Smooth muscle cell (in vitro differentiated cells): ENCODE measurements at regions not wholly inside any gene's neighbourhood (a gene's known extent, or its start where the extent isn't known, plus 50 kb on each side); places are given as distances from the start of the nearest gene placed in this dataset.

ENCODE experiments used
- DNase-seq: peaks from one replicate; lab custom pipeline; 2025; ENCODE audit not compliant: unreplicated experiment; lab: John Stamatoyannopoulos, UW
- H2AFZ ChIP-seq: fragments of 200-600 bp; sonication (generic); 2 replicates; pipeline ENCODE4 v1.6.0; 2016; ENCODE audit warnings: antibody characterized with exemption, low read depth, mild to moderate bottlenecking
- H3F3A ChIP-seq: fragments of 200-600 bp; sonication (generic); 2 replicates; pipeline ENCODE4 v1.6.0; 2017; ENCODE audit warnings: antibody characterized with exemption, low read depth
- H3K27ac ChIP-seq: fragments of 200-600 bp; sonication (generic); 2 replicates; pipeline ENCODE4 v1.5.1; 2016; ENCODE audit warnings: low read depth, mild to moderate bottlenecking
- H3K27me3 ChIP-seq: fragments of 200-600 bp; sonication (generic); 2 replicates; pipeline ENCODE4 v1.6.1; 2016; ENCODE audit warnings: low read depth, mild to moderate bottlenecking
- H3K36me3 ChIP-seq: fragments of 200-600 bp; sonication (generic); 2 replicates; pipeline ENCODE4 v1.5.1; 2016; ENCODE audit warnings: low read depth
- H3K4me1 ChIP-seq: fragments of 200-600 bp; sonication (generic); 2 replicates; pipeline ENCODE4 v1.5.1; 2016; ENCODE audit warnings: low read depth
- H3K4me2 ChIP-seq: fragments of 200-600 bp; sonication (generic); 2 replicates; pipeline ENCODE4 v1.6.0; 2016; ENCODE audit warnings: mild to moderate bottlenecking
- H3K4me3 ChIP-seq: fragments of 200-600 bp; sonication (generic); 2 replicates; pipeline ENCODE4 v1.5.1; 2016; ENCODE audit warnings: mild to moderate bottlenecking
- H3K79me2 ChIP-seq: fragments of 200-600 bp; sonication (generic); 2 replicates; pipeline ENCODE4 v1.6.0; 2016; ENCODE audit warnings: low read depth, mild to moderate bottlenecking
- H3K9ac ChIP-seq: fragments of 200-600 bp; sonication (generic); 2 replicates; pipeline ENCODE4 v1.6.0; 2016; ENCODE audit warnings: low read depth
- H3K9me3 ChIP-seq: fragments of 200-600 bp; sonication (generic); replicated peaks from 2 replicates; pipeline ENCODE4 v1.5.1; 2016; ENCODE audit warnings: low read depth
- H4K20me1 ChIP-seq: fragments of 200-600 bp; sonication (generic); 2 replicates; pipeline ENCODE4 v1.6.0; 2016; ENCODE audit warnings: low read depth
- CTCF ChIP-seq: fragments of 200-600 bp; sonication (generic); IDR thresholded peaks from 2 replicates; pipeline ENCODE4 v1.5.1; 2017; ENCODE audit warnings: borderline replicate concordance, mild to moderate bottlenecking, antibody characterized with exemption; ENCODE audit not compliant: insufficient read depth, poor library complexity, severe bottlenecking
- WGBS: methylation state at CpG from one replicate; pipeline ENCODE4 v1.1.7; 2016; ENCODE audit warnings: low lambda C conversion rate; 5-methylcytosine and 5-hydroxymethylcytosine counted together

- WGBS: 92% methylated on average over 5 of the region's 5 CpGs
- Histone ChIP-seq H3F3A (no peaks in the 10 kb centered on the region), H3K9me3 (no peaks in the 10 kb centered on the region), H3K36me3 (no peaks in the 10 kb centered on the region), H3K79me2 (no peaks in the 10 kb centered on the region), H2AFZ (no peak overlapping the region), H3K27ac (no peak overlapping the region), H4K20me1 (no peaks in the 10 kb centered on the region), H3K4me3 (no peak overlapping the region), H3K27me3 (no peaks in the 10 kb centered on the region), H3K9ac (no peak overlapping the region), H3K4me2 (no peak overlapping the region), H3K4me1 (no peaks in the 10 kb centered on the region)
- no peak for TF ChIP-seq CTCF
- DNase-seq: no peak
These were observed 1722.0 kb upstream of the TENM3 start for GRCh38 chr4:180521181-180521580.

DNA sequence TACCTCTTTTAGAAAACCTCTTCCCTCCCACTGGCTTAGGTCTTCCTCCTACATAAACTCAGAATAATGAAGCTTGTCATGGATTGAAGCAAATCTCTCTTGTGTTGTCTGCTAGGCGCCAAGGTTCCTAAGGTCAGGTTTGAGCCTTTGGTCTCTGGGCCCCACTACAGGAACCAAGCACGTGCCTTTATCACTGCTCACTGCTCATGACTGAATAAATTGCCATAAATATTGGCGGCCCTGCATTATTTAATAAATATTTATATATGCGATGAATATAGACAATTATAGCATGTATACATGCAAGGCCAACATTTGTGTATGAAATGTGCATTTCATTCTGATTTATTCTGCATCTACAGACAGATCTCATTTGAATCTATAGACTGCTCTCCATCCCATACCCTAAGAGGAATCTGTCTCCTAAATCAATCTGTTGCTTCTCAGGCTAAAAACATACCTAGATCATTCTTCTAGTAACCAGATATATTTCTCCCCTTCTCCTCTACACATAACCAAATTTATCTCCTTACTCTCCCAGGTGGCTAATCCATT is 1717.6 kb upstream of the TENM3 start:
- no peak overlapping the region for H3K9ac ChIP-seq
- H3K27me3 ChIP-seq: no peaks in the 10 kb centered on the region
- no peak overlapping the region for H3K4me2 ChIP-seq
- no peaks in the 10 kb centered on the region for H3K4me1 ChIP-seq
- H3K36me3 ChIP-seq: no peaks in the 10 kb centered on the region
- no peaks in the 10 kb centered on the region for H4K20me1 ChIP-seq
- DNase-seq: no peak
- H2AFZ ChIP-seq: no peak overlapping the region
- H3K9me3 ChIP-seq: no peaks in the 10 kb centered on the region
- no peak for TF ChIP-seq CTCF
- H3F3A ChIP-seq: no peaks in the 10 kb centered on the region
- H3K4me3 ChIP-seq: no peak overlapping the region
- H3K79me2 ChIP-seq: no peaks in the 10 kb centered on the region
- no peak overlapping the region for H3K27ac ChIP-seq
- 92% methylated on average over 4 of the region's 4 CpGs for WGBS

DNA sequence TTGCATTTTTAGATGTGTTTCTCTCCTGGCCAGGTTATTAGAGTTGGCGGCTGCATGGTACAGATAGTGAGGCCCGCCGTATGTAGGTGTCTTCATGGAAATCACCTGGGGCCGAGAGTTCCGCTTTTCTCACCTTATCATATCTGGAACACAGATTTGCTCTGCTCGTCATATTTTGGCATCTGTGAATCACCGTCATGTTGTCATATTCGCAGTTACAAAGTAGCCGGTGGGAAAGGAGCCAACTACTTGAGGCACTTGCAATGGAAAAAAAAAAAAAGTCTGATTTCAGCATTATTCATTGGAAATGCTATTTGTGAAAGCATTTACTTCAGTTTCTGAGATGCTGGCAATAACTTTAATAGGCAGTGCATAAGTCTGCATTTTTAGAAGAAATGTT is 1715.2 kb upstream of the TENM3 start:
- no peak overlapping the region for H3K4me3 ChIP-seq
- H3K4me2 ChIP-seq: no peak overlapping the region
- H3K36me3 ChIP-seq: no peaks in the 10 kb centered on the region
- 93% methylated on average over 9 of the region's 9 CpGs for WGBS
- no peaks in the 10 kb centered on the region for H3K9me3 ChIP-seq
- DNase-seq: no peak
- no peak overlapping the region for H3K9ac ChIP-seq
- H4K20me1 ChIP-seq: no peaks in the 10 kb centered on the region
- no peaks in the 10 kb centered on the region for H3K27me3 ChIP-seq
- no peak for TF ChIP-seq CTCF
- no peaks in the 10 kb centered on the region for H3K79me2 ChIP-seq
- H3K27ac ChIP-seq: no peak overlapping the region
- H2AFZ ChIP-seq: no peak overlapping the region
- no peaks in the 10 kb centered on the region for H3K4me1 ChIP-seq
- H3F3A ChIP-seq: no peaks in the 10 kb centered on the region

DNA sequence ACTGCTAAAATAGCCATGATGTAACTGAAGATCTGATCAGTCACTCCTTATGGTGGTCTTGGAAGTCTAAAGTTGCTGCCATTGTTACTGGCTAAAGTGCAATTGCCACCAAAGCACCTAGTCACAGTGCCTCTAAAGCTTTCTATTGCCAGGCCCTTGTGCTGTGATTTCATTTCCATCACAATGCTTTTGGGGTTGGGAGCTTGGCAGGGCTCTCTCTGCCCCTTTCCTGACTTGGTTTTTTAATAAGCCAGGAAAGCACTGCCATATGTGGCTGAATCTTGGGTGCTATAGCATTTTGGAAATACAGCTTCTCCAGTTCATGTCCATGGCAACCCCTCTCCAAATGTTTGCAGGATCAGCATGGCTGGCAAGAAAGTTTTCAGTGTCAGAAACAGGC is 1712.4 kb upstream of the TENM3 start:
- H3K36me3 ChIP-seq: no peaks in the 10 kb centered on the region
- H4K20me1 ChIP-seq: no peaks in the 10 kb centered on the region
- no peak for TF ChIP-seq CTCF
- H3K27me3 ChIP-seq: no peaks in the 10 kb centered on the region
- DNase-seq: no peak
- H2AFZ ChIP-seq: no peak overlapping the region
- no peaks in the 10 kb centered on the region for H3K9me3 ChIP-seq
- no peak overlapping the region for H3K4me2 ChIP-seq
- H3F3A ChIP-seq: no peaks in the 10 kb centered on the region
- no peak overlapping the region for H3K4me3 ChIP-seq
- no peaks in the 10 kb centered on the region for H3K79me2 ChIP-seq
- no peaks in the 10 kb centered on the region for H3K4me1 ChIP-seq
- H3K9ac ChIP-seq: no peak overlapping the region
- H3K27ac ChIP-seq: no peak overlapping the region
